ENCODE measurements at regions not wholly inside any gene's neighbourhood (a gene's known extent, or its start where the extent isn't known, plus 50 kb on each side); places are given as distances from the start of the nearest gene placed in this dataset.

- Mint-ChIP-seq H3K4me3 (no peak overlapping the region), H3K36me3 (ENCODE audit: low read depth) (no peaks in the 10 kb centered on the region), H3K27ac (no peak overlapping the region), H3K27me3 (ENCODE audit: insufficient read depth) (peaks cover 7% of the 10 kb centered on the region), H3K4me1 (ENCODE audit: low read depth) (peaks cover 6% of the 10 kb centered on the region; the same call in 1 of the 2 replicates), H3K9me3 (no peaks in the 10 kb centered on the region)
- DNase-seq: no peak
- TF ChIP-seq CTCF (IDR thresholded peaks at IDR 0.05): no peak
Observed at GRCh38 chr15:79166311-79166955, 75.9 kb upstream of the RASGRF1 start.

GRCh38 chr15:79164465-79164864 is 73.9 kb upstream of the RASGRF1 start:
- no peaks in the 10 kb centered on the region for H3K4me1 Mint-ChIP-seq (ENCODE audit: low read depth)
- no peaks in the 10 kb centered on the region for H3K36me3 Mint-ChIP-seq (ENCODE audit: low read depth)
- no peaks in the 10 kb centered on the region for H3K9me3 Mint-ChIP-seq
- no peak for TF ChIP-seq CTCF (IDR thresholded peaks at IDR 0.05)
- no peak overlapping the region for H3K4me3 Mint-ChIP-seq
- H3K27ac Mint-ChIP-seq: no peak overlapping the region
- H3K27me3 Mint-ChIP-seq (ENCODE audit: insufficient read depth): peaks cover 7% of the 10 kb centered on the region
- DNase-seq: no peak

- no peak for DNase-seq
- Mint-ChIP-seq H3K36me3 (ENCODE audit: low read depth) (no peaks in the 10 kb centered on the region), H3K27ac (no peak overlapping the region), H3K9me3 (no peaks in the 10 kb centered on the region), H3K4me3 (no peak overlapping the region), H3K4me1 (ENCODE audit: low read depth) (no peaks in the 10 kb centered on the region), H3K27me3 (ENCODE audit: insufficient read depth) (peaks cover 5% of the 10 kb centered on the region)
- TF ChIP-seq CTCF (IDR thresholded peaks at IDR 0.05): no peak
Observed at GRCh38 chr15:79164043-79164442, 73.5 kb upstream of the RASGRF1 start.

GRCh38 chr15:79163395-79163794 is 72.8 kb upstream of the RASGRF1 start:
- H3K36me3 Mint-ChIP-seq (ENCODE audit: low read depth): no peaks in the 10 kb centered on the region
- H3K27ac Mint-ChIP-seq: no peak overlapping the region
- no peak for DNase-seq
- H3K9me3 Mint-ChIP-seq: no peaks in the 10 kb centered on the region
- H3K4me3 Mint-ChIP-seq: no peak overlapping the region
- H3K27me3 Mint-ChIP-seq (ENCODE audit: insufficient read depth): peaks cover 5% of the 10 kb centered on the region
- TF ChIP-seq CTCF (IDR thresholded peaks at IDR 0.05): no peak
- no peaks in the 10 kb centered on the region for H3K4me1 Mint-ChIP-seq (ENCODE audit: low read depth)

- no peaks in the 10 kb centered on the region for H3K4me1 Mint-ChIP-seq (ENCODE audit: low read depth)
- no peak overlapping the region for H3K4me3 Mint-ChIP-seq
- TF ChIP-seq CTCF (IDR thresholded peaks at IDR 0.05): no peak
Observed at GRCh38 chr15:79161837-79162508, 71.4 kb upstream of the RASGRF1 start.

More at GRCh38 chr15:79161837-79162508, 71.4 kb upstream of the RASGRF1 start:
- H3K27ac Mint-ChIP-seq: no peak overlapping the region
- no peaks in the 10 kb centered on the region for H3K36me3 Mint-ChIP-seq (ENCODE audit: low read depth)
- H3K27me3 Mint-ChIP-seq (ENCODE audit: insufficient read depth): peaks cover 5% of the 10 kb centered on the region
- H3K9me3 Mint-ChIP-seq: no peaks in the 10 kb centered on the region
- DNase-seq: no peak
